ENCODE measurements at regions not wholly inside any gene's neighbourhood (a gene's known extent, or its start where the extent isn't known, plus 50 kb on each side); places are given as distances from the start of the nearest gene placed in this dataset.
A peak's percentile ranks its signal among the peaks of the same experiment; 100 is the strongest.
"Not testable (repeated sequence)": the region's sequence is repeated elsewhere in the genome, so short reads cannot be mapped to it uniquely, and the experiment has no call there.

DNA sequence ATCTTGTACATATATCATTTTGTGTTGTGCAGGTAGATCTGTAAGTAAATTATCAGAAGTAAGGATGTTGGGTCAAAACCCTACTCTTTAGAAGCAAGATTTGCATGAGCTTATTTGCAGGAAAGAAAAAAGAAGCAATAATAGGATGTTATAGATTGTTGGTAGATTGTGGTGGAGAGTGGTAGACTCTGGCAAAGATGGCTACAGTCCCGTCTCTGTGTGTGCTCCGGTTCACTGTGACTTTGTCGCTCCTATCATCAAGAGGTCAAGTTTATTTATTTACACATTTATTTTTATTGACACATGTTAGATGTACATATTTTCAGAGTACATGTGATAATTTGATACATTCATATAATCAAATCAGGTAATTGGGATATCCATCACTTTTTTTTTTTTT is 81.0 kb upstream of the NDUFV2 start:
- no peak for ATAC-seq

DNA sequence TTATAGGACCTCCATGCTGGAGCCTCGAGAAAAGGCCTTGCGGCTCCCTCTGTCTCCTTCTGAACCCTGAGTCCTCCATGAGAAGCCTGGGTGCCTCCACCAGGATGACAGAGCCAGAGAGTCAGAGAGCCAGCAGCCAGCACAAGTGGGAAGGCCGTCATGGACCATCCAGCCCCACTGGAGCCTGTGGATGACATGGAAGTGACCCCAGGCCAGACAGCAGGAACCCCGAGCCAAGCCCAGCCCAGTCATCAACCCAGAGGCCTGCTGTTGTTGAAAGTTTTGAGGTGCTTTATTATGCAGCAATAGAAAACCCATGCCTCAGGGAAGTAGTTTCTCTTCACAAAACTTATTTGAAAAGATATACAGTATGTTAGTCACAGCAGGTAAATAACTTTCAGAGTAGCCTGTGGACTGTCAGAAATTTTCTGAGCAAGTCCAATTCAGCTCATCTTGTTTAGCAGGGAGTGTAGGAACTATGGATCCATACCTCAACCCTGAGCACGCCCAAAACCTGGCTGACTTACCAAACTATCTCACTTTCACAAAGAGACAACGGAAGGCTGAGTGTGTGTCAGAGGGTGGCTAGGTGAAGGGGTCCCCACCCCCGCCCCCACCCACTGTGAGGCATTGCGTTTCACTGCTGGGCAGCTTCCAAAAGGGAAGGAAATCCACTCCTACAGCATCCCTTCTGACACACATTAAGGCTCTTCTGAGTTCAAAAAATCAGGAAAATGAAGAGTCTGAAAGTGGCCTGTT is 79.9 kb upstream of the NDUFV2 start:
- no peak for ATAC-seq

DNA sequence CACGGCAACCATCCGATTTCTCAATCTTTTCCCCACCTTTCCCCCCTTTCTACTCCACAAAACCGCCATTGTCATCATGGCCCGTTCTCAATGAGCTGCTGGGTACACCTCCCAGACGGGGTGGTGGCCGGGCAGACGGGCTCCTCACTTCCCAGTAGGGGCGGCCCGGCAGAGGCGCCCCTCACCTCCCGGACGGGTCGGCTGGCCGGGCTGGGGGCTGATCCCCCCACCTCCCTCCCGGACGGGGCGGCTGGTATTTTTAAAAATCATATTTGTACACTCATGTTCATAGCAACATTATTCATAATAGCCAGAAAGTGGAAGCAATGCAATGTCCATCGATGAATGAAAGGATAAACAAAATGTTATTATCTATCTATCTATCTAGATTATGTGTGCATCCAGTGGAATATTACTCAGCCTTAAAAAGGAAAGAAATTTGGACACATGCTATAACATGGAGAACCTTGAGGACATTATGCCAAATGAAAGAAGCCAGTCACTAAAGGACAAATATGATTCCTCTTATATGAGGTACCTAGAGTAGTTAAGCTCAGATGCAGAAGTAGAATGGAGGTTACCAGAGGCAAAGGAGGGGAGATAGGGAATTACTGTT is 78.4 kb upstream of the NDUFV2 start:
- not testable (repeated sequence) for ATAC-seq

DNA sequence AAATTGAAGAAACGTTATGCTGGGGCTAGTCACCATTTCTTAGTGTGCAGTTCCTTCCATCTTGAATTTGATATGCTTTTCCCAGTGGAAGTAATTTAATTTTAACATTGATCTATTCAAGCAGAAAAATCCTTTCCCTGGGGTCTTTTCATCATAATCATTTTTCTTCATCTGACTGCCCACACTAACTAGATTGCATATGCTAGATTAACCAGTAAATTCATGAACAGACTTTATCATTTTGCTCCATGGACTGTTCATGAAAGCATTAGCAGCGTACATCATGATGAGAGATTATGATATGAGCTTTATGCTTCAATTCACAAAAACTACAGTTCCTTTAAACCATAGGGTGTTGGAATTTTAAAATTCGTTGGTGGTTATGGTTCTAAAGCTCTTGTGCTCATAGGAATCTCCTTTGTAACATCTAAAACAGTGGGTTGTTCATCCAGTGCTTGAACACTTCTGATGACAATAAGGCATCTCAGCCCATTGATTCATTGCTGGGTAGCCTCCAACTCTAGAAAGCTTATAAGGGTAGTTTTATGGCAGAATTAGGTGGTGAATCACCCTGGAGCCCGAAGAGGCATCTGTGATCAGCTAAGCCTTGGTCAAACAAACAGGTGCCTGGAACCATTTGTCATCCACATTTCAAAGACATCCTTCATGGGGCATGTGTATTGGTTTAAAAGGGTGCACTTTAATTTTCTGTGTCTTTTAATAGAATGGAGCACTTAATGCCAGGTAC is 77.2 kb upstream of the NDUFV2 start:
- ATAC-seq: no peak

DNA sequence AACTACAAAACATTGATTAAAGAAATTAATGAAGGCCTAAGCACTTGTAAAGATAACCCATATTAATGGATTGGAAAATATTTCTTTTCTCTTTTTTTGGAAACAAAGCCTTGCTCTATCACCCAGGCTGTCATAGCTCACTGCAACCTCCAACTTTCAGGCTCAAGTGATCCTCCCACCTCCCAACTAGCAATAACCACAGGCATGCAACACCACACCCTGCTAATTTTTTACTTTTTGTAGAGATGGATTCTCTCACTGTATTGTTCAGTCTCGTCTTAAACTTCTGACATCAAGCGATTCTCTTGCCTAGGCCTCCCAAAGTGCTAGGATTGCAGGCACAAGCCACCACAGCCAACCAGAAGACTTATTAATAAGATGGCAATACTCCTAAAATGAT is 73.4 kb upstream of the NDUFV2 start:
- no peak for ATAC-seq

DNA sequence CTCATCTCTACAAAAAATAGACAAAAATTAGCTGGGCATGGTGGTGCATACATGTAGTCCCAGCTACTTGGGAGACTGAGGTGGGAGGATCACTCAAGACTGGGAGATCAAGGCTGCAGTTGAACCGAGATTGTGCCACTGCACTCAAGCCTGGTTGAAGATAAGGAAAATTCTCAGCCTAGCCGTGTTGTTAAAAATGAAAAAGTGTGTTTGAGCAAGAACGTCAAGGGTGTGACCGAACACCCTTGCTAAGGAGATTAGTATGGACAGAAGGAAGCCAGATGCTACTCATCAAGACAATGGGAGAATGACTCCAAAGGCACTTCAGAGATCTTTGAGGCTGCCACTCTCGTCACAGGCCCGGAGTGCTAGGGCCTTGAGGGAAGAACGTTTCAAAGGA is 70.0 kb upstream of the NDUFV2 start:
- no peak for ATAC-seq

DNA sequence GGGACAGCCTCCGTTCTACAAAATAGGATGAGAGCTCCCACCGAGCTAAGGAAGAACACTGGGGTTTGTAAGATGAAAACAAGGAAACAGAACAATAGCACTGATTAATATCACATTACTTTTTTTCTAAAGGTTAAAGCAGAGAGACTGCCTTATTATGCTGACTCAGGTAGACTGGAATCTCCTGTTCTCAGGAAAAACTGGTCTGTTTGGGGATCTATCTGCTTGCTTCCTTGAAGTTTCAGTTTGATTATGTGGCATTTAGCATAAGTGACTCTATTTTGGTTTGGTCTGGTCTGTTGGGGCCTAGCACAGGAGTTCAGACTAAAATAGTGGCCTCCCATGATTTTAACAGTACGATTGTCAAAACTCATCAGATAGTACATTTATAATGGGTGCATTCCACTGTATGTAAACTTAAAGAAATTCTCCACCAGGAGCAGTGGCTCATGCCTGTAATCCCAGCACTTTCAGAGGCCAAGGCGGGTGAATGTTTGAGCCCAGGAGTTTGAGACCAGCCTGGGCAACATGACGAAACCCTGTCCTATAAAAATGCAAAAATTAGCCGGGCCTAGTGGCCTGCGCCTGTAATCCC is 64.1 kb upstream of the NDUFV2 start:
- no peak for ATAC-seq

DNA sequence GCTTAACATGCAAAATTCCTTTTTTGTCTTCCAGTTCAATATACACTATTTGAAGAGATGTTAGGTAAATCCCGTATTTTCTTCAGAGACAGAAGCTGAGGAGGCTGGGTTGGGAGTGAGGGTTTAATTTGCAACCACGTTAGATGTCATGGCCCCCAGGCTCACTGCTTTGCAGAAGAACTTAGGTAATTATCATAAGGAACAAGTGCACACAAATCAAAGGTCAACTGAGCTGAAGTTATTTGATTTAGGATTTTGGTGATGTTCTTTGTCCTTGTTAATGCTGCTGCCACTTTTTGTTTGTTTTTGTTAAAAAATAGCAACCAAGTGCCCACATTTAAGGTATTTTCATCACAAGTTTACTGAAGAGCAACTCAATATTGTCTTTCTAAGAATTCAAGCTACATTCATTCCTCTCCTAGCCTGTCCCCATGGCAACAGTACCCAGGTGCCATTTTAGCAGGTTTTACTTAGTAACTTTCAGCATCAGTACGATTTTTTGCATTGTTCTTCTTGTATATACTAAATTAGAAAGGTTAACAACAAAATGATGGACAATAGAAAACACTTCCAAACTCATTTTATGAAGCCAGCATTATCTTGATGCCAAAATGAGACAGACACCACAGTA is 62.9 kb upstream of the NDUFV2 start:
- no peak for ATAC-seq

DNA sequence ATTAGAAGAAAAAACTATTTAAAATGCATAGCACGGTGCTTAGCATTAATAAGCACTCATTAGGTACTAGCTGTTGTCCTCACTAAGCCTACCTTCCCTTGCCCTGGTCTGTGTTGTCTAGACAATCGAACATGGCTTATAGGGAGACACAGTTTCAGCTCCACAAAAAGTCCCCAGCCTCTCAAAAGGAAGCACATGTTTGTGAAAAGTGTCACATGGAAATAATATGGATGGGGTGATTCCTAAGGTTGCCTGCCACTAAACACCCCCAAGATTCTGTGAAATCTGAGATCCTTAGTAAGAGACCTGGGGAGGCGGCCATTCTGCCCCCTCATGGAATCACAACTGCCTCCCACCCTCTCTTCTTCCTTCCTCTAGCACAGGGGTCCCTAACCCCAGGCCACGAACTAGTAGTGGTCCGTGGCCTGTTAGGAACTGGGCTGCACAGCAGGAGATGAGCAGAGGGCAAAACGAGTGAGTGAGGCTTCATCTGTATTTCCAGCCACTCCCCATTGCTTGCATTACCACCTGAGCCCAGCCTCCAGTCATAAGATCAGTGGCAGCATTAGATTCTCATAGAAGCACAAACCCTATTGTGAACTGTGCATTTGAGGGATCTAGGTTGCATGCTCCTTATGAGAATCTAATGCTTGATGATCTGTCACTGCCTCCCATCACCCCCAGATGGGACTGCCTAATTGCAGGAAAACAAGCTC is 59.6 kb upstream of the NDUFV2 start:
- no peak for ATAC-seq

DNA sequence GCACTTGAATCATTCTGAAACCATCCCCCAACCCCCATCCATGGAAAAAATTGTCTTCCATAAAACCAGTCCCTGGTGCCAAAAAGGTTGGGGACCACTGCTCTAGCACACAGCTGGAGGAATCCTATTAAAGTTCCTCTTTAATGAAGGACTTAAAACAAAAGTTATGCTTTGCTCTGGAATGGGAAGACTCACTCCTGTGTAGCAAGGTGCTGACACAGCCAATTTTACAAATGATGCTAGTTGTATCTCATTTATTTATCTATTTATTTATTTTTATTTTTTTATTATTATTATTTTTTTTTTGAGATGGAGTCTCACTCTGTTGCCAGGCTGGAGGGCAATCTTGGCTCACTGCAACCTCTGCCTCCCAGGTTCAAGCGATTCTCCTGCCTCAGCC is 58.9 kb upstream of the NDUFV2 start:
- no peak for ATAC-seq

DNA sequence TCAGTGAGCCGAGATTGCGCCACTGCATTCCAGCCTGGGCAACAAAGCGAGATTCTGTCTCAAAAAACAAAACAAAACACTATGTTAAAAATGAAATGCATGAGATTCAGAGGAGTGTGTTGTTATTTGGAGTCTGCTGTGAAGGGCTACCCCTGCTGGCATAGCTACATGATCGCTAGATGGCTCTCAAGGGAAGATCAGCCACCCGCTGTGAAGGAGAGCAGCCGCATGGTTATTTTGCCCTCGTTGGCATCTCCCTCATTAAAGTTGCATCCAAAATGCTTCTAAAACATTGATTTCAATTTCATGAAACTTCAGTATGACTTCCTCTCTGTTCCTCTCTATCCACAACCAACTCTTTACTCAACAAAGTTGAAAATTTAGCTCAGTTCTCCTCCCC is 54.8 kb upstream of the NDUFV2 start:
- ATAC-seq: no peak

DNA sequence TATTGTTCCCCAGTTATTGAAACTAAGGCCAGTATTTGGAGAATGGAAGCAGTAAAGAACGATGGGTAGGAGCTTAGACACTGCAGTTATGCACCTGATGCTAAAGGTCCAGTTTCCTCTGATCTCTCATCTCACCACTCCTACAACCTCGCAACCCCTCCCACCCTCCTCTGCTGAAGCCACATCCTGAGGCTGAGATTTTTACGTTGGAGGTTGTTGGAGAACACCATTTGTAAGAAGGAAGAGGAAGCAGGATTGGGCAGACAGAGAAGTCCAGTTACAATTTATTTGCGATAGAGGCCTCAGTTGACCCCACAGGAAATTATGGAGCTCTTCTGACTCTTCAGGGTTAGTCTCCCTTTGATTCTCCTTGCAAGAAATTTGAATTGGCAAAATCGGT is 54.3 kb upstream of the NDUFV2 start:
- no peak for ATAC-seq

DNA sequence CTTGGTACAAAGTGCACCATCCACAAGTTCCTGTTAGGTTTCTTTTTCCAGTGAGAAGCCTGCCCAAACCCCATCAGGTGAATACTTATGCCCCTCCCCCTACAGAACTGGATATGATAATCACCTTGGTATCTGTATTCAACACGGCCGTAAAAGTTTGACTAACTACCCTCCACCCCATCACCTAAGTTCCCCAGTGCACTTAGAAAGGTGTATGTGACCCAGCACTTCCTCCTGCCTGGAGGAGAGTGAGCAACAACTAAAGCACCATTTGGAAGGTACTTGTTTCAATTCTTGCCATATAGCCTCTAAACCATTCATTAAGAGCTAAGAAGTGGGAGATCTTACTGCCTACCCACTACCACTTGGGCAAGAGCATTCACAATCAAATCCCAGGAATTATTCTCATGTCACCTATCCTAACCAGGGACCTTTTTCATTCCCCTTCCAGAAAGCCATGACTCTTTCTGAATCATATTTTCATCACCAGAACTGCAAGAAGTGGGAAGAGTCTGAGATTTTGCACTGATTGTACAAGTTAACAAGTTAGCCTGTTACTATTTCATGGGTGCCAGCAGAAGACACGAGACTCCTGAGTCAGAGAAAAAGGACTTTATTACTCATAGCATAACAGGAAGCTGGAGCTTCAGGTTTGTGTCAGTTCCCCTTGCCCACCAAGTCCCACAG is 53.5 kb upstream of the NDUFV2 start:
- ATAC-seq: peak in 1 of 2 donors; percentile 32

DNA sequence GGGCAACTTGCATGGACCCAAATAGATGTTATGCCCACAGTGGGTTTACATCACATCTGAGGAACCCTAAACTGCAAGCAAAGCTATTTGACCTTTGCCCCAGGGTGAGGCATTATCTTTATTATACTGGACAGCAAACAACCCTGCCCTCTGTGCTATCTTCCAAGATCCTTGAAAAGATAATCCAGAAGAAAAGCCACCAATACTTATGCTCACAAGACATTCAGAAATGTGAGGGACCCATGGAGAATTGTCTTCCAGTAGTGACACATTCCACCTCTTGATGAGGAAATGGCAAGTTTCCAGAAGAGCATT is 53.0 kb upstream of the NDUFV2 start:
- no peak for ATAC-seq

DNA sequence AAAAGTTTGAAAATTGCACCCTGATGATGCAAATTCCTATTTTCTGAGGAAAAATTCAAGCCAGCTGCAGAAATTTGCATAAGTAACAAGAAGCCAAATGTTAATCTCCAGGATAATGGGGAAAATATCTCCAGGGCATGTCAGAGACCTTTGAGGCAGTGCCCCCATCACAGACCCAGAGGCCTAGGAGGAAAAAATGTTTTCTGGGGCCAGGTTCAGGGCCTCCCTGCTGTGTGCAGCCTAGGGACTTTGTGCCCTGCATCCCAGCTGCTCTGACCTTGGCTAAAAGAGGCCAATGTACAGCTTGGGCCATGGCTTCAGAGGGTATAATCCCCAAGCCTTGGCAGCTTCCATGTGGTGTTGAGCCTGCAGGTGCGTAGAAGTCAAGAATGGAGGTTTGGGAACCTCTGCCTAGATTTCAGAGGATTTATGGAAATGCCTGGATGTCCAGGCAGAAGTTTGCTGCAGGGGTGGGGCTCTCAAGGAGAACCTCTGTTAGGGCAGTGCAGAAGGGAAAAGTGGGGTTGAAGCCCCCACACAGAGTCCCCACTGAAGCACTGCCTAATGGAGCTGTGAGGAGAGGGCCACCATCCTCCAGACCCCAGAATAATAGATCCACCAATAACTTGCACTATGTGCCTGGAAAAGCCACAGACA is 51.7 kb upstream of the NDUFV2 start:
- ATAC-seq: not testable (repeated sequence)

Measured in activated CD4-positive, CD25-positive, alpha-beta regulatory T cell treated with anti-CD3 and anti-CD28 coated beads, Interleukin-2, amount 50 U/mL, for 24 hours (primary cell).